ENCODE measurements at regions not wholly inside any gene's neighbourhood (a gene's known extent, or its start where the extent isn't known, plus 50 kb on each side); places are given as distances from the start of the nearest gene placed in this dataset.
"Not testable (repeated sequence)": the region's sequence is repeated elsewhere in the genome, so short reads cannot be mapped to it uniquely, and the experiment has no call there.

DNA sequence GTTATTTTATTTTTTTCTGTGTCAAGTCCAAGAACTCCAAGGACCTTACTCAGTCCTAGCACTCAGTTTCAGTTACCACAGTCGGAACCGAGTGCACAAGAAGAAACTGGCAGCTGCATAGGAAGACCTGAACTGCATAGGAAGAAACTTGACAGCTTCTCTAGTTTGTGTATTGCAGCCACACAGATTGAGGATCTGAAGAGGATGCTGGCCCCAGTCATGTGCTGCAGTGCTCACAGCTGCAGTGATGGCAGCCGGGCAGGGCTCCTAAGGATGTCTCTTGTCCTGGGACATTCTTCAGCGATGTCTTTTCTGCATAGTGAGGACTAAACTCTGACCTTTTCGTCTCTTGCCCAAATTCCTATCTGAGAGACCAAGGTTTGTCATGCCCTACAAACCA is 261.2 kb downstream of the STIM2 start:
- DNase-seq (ENCODE audit: low spot score) = no peak

- no peak for DNase-seq (ENCODE audit: low spot score)
Measured at GRCh38 chr4:27123123-27123768, 262.6 kb downstream of the STIM2 start.

DNA sequence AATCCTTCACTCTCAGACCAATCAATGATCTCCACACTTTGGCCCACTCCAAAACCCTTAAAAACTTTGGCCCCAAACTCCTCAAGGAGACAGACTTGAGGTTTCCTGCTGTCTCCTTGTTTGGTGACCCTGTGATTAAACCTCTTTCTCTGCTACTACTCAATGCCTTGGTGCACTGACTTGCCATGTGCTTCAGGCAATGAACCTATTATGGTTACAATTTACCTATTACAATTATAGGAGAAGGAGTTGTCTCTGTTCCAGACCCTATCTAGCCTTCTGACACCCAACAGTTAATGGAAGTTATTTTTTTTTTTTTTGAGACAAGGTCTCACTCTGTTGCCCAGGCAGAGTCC is 263.1 kb downstream of the STIM2 start:
- DNase-seq (ENCODE audit: low spot score) = no peak

DNA sequence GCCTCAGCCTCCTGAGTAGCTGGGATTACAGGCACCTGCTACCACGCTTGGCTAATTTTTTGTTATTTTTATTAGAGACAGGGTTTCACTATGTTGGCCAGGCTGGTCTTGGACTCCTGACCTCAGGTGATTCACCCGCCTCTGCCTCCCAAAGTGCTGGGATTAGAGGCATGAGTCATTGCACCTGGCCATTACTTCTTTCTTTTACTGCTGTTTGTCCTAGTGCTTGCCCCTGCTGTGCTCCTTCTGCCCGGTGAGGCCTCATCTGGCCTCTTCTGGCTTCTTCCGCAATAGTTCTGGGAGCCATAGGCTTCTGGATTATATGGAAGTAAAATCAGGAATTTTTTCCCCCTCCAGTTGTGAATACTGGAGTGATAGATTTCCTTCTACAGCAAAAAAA is 266.3 kb downstream of the STIM2 start:
- DNase-seq (ENCODE audit: low spot score) = not testable (repeated sequence)

- no peak for DNase-seq (ENCODE audit: low spot score)
Measured at GRCh38 chr4:27128443-27128842, 267.8 kb downstream of the STIM2 start.

DNA sequence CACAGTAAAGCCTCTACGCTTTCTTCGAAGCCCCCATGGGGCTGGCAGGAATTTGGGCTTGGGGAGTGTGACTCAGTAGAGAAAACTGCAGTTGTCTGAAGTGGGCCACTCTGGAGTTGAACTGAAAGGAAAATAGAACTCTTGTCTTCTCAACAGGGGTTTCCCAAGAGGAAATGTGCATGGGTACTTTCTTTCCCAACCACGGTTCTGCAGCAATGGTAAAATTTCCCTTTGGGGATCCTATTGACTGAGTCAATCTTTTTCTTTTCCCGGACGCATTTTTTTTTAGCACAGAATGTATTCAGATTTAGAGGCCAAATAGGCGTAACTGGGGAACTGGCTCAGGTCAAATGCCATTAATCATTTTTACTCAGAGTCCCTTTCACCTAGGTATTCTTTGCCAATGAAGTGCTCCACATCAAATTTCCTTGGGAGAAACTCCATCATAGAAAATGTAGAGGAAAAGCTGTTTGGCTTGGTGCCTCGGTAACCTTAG is 269.3 kb downstream of the STIM2 start:
- no peak for DNase-seq (ENCODE audit: low spot score)

- DNase-seq (ENCODE audit: low spot score) = no peak
Measured at GRCh38 chr4:27132497-27132896, 271.9 kb downstream of the STIM2 start.

GRCh38 chr4:27140486-27140885 is 279.8 kb downstream of the STIM2 start:
- DNase-seq (ENCODE audit: low spot score) = no peak

DNA sequence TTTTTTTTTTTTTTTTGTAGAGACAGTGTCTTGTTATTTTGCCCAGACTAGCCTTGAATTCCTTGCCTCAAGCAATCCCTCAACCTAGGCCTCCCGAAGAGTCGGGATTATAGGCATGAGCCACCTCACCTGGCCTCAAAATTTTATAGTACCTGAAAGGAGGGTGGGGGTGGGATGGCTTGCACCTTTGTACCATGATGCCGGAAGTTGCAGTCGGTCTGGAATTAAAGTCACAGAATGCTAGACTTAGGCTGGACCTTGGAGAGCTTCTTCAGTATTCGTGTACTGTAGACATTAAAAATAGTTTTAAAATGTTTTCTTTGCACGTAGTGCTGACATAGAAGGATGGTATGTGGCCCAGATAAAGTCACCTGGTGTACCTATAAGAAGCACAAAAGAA is 280.9 kb downstream of the STIM2 start:
- no peak for DNase-seq (ENCODE audit: low spot score)

GRCh38 chr4:27142841-27143240 is 282.2 kb downstream of the STIM2 start:
- no peak for DNase-seq (ENCODE audit: low spot score)

- DNase-seq (ENCODE audit: low spot score) = no peak
Measured at GRCh38 chr4:27145597-27145996, 285.0 kb downstream of the STIM2 start.

- no peak for DNase-seq (ENCODE audit: low spot score)
Measured at GRCh38 chr4:27148211-27148895, 287.7 kb downstream of the STIM2 start.

- no peak for DNase-seq (ENCODE audit: low spot score)
Measured at GRCh38 chr4:27149541-27150212, 289.0 kb downstream of the STIM2 start.

DNA sequence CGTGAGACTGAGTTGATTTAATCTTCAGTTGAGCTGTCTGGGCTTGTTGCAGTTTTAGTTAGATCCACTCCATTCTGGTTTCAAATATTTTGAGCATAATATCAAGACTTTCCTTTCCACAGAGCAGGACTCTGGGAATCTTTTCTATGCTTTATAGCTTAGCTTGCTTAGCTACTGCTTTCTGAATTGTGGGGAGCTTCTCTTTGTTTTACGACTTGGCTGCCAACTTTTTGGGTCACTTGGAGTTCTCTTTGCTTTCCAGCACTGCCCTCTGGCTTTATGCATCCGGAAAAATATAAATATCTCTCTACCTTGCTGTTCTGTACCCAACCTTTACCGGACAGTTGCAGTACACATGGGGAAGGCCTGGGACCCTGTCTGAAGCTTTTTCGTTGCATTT is 292.1 kb downstream of the STIM2 start:
- DNase-seq (ENCODE audit: low spot score) = no peak

- DNase-seq (ENCODE audit: low spot score) = no peak
Measured at GRCh38 chr4:27154706-27155105, 294.1 kb downstream of the STIM2 start.

- DNase-seq (ENCODE audit: low spot score) = no peak
Measured at GRCh38 chr4:27161191-27161590, 300.6 kb downstream of the STIM2 start.

DNA sequence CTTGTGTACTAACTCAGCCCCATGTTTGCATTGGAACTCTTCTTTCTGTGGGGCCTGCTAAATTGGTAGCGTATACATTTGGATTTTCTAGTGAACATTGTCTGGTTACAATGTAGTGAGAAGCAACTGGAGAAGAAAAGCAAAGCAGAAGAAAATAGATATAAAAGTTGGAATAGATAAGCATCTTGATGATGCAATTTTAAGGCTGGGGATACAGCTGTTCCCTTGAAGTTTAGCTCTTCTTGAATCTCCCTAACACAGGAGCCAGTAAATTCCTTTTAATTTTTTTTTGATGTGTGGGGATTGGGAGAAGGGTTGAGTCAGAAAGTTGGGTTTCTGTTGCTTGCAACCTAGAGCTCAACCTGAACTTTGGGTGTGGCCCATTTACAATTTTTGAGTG is 308.1 kb downstream of the STIM2 start:
- DNase-seq (ENCODE audit: low spot score) = no peak

GRCh38 chr4:27173280-27173679 is 312.6 kb downstream of the STIM2 start:
- no peak for DNase-seq (ENCODE audit: low spot score)

DNA sequence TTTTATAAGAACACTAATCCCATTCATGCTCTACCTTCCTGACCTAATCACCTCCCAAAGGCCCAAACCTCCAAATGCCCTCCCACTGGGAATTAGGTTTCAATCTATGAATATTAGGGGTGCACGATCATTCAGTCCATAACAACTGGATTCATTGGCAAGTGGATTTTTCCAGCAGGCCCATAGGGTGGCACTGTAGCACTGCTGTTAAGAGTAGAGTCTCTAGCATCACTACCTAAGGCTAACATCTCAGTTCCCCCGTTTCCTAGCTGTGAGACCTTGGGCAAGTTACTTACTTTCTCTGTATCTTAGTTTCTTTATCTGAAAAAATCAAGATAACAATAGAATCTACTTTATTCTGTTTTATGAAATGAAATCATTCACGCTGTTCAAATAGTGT is 315.8 kb downstream of the STIM2 start:
- DNase-seq (ENCODE audit: low spot score) = no peak

GRCh38 chr4:27176881-27177280 is 316.2 kb downstream of the STIM2 start:
- no peak for DNase-seq (ENCODE audit: low spot score)

- DNase-seq (ENCODE audit: low spot score) = no peak
Measured at GRCh38 chr4:27178061-27178460, 317.4 kb downstream of the STIM2 start.

- no peak for DNase-seq (ENCODE audit: low spot score)
Measured at GRCh38 chr4:27181693-27182092, 321.1 kb downstream of the STIM2 start.

DNA sequence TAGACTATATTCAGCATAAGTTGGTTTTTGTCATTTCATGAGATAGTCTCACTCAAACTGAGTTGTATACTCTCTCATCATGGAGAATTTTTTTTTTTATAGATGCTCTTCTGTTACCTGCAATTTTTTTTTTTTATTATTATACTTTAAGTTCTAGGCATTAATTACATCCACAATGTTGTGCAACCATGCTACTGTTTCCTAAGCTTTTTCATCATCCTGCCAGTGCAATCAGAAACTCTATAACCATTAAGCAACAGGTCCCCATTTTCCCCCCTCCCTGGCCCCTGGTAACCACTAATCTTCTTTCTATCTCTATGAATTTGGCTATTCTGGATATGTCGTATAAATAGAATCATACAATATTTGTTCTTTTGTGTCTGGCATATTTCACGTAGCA is 321.6 kb downstream of the STIM2 start:
- no peak for DNase-seq (ENCODE audit: low spot score)
